Neural crest cell (in vitro differentiated cells): ENCODE measurements at regions not wholly inside any gene's neighbourhood (a gene's known extent, or its start where the extent isn't known, plus 50 kb on each side); places are given as distances from the start of the nearest gene placed in this dataset.

Source experiments
- DNase-seq: peaks from one replicate; pipeline ENCODE4 v3.0.0; 2021; ENCODE audit warnings: low read depth, mixed read lengths, low spot score
- H3K27ac Mint-ChIP-seq: one replicate; pipeline ENCODE4 v1.8.0; 2021; ENCODE audit warnings: mild to moderate bottlenecking, mixed read lengths; ENCODE audit not compliant: unreplicated experiment
- H3K27me3 Mint-ChIP-seq: 2 replicates; pipeline ENCODE4 v1.8.0; 2021; ENCODE audit warnings: low read depth, mild to moderate bottlenecking, mixed read lengths
- H3K36me3 Mint-ChIP-seq: 2 replicates; pipeline ENCODE4 v1.8.0; 2021; ENCODE audit warnings: low read depth, mild to moderate bottlenecking, mixed read lengths
- H3K4me1 Mint-ChIP-seq: 2 replicates; pipeline ENCODE4 v1.8.0; 2021; ENCODE audit warnings: mixed read lengths
- H3K4me3 Mint-ChIP-seq: one replicate; pipeline ENCODE4 v1.8.0; 2021; ENCODE audit warnings: mild to moderate bottlenecking, mixed read lengths
- H3K9me3 Mint-ChIP-seq: 2 replicates; pipeline ENCODE4 v1.8.0; 2021; ENCODE audit warnings: mixed read lengths
- TF ChIP-seq, protein P1 (sequence below): fragments of 200-600 bp; sonication (generic); conservative IDR thresholded peaks from 2 replicates; pipeline ENCODE4 v1.5.0; 2021; ENCODE audit warnings: antibody characterized with exemption, mild to moderate bottlenecking

DNA sequence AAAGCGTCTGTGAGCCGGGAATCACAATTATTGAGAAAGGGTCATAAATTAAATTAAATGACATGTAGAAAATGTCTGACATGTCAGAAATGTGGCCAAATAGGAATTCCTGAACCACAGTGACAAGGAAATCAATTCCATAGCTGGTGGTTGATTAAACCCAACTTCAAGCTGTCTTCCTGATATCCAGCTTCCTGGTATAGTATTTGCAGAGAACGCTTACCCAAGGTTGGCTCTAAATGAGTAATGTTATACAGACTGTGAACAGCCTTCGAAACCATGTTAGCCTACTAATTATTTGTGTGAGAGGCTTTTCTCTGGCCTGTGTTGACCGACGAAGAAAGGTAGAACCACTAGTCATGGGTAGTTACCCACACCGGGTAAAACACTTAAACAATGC is 347.2 kb downstream of the RFC3 start:
- Mint-ChIP-seq H3K4me1 (peaks cover 15% of the 10 kb centered on the region), H3K27me3 (no peaks in the 10 kb centered on the region), H3K9me3 (no peaks in the 10 kb centered on the region), H3K4me3 (no peak overlapping the region), H3K36me3 (no peaks in the 10 kb centered on the region), H3K27ac (no peak overlapping the region)
- no peak for DNase-seq
- TF ChIP-seq, protein P1, sequence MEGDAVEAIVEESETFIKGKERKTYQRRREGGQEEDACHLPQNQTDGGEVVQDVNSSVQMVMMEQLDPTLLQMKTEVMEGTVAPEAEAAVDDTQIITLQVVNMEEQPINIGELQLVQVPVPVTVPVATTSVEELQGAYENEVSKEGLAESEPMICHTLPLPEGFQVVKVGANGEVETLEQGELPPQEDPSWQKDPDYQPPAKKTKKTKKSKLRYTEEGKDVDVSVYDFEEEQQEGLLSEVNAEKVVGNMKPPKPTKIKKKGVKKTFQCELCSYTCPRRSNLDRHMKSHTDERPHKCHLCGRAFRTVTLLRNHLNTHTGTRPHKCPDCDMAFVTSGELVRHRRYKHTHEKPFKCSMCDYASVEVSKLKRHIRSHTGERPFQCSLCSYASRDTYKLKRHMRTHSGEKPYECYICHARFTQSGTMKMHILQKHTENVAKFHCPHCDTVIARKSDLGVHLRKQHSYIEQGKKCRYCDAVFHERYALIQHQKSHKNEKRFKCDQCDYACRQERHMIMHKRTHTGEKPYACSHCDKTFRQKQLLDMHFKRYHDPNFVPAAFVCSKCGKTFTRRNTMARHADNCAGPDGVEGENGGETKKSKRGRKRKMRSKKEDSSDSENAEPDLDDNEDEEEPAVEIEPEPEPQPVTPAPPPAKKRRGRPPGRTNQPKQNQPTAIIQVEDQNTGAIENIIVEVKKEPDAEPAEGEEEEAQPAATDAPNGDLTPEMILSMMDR: no peak

DNA sequence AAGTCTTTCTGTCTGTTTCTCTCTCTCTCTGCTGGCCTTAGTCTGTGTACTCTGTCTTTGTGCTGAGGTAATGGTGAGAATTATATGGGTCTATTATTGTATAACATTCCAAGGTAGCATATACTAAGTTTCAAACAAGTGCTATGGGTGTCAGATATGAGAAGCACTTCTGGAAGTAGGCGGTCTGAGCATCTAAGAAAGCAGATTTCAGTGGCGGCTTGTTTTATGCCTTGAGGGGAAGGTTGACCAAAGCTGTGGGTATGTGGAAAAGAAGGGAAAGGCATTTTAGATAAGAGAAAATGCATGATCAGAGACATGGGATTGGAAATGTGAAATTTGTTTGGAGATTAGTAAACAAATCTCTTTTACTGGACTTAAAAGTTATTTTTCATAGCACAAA is 348.5 kb downstream of the RFC3 start:
- DNase-seq: no peak
- no peak overlapping the region for H3K4me3 Mint-ChIP-seq
- no peaks in the 10 kb centered on the region for H3K36me3 Mint-ChIP-seq
- TF ChIP-seq, protein P1: no peak
- no peaks in the 10 kb centered on the region for H3K27me3 Mint-ChIP-seq
- H3K9me3 Mint-ChIP-seq: no peaks in the 10 kb centered on the region
- no peak overlapping the region for H3K27ac Mint-ChIP-seq
- peaks cover 15% of the 10 kb centered on the region for H3K4me1 Mint-ChIP-seq

DNA sequence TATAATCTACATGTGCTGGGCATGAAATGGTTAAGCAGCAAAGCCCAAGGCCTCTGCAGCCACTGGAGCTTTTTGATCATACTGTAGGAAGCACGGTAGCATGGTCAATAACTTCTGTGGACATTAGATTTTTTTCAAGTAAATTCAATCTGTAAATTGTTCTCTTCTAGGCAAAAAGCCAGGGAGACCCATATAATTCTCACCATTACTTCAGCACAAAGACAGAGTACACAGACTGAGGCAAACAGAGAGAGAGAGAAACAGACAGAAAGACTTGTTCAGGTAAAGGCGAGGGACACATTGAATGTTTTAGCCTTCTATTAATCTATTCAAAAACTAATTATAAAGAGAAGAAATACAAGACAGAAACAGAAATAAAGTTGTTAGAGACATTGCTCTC is 349.4 kb downstream of the RFC3 start:
- no peaks in the 10 kb centered on the region for H3K27me3 Mint-ChIP-seq
- H3K9me3 Mint-ChIP-seq: no peaks in the 10 kb centered on the region
- no peak overlapping the region for H3K27ac Mint-ChIP-seq
- DNase-seq: no peak
- H3K4me3 Mint-ChIP-seq: no peak overlapping the region
- no peaks in the 10 kb centered on the region for H3K36me3 Mint-ChIP-seq
- peaks cover 10% of the 10 kb centered on the region for H3K4me1 Mint-ChIP-seq
- TF ChIP-seq, protein P1: no peak

DNA sequence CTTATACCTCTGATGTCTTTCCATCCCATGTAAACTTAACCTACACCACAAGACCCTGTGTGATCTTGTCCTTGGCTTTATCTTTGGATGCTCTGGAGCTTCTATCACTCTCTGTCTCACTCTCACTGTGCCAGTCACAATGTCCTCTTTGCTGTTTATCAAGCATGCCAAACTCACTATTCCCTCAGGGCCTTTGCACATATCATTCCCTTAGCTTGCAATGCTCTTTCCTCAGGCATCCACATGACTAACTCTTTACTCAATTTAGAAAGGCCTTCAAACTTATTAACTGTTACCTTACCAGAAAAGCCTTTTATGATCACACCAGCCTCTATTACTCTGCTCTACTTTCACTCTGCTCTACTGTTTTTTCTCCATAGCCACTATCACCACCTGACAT is 354.1 kb downstream of the RFC3 start:
- no peak overlapping the region for H3K4me3 Mint-ChIP-seq
- DNase-seq: no peak
- TF ChIP-seq, protein P1: no peak
- H3K9me3 Mint-ChIP-seq: no peaks in the 10 kb centered on the region
- no peaks in the 10 kb centered on the region for H3K36me3 Mint-ChIP-seq
- no peak overlapping the region for H3K27ac Mint-ChIP-seq
- no peaks in the 10 kb centered on the region for H3K27me3 Mint-ChIP-seq
- peaks cover 8% of the 10 kb centered on the region for H3K4me1 Mint-ChIP-seq

DNA sequence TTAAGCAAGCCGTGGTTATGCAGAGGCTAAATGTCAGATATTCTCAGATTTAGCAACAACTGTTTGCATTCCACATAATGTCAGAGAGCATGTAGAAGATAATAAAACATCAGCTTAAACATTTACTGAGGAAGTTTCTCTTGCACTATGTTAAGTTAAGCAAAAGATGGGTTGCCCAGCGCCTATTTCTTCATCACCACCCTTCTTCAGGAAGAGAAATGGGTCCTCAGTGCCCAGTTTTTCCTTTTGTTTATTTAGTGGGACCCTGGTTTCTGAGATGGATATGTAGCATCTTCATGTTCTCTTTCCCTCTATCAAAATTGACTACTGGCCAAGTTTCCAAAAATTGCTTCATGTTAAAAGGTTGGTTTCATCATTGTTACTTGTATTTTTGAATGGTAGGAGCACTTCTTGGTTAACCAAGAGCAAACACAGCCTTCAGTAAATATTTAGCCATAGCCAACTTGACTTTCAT is 356.8 kb downstream of the RFC3 start:
- Mint-ChIP-seq H3K9me3 (no peaks in the 10 kb centered on the region), H3K36me3 (no peaks in the 10 kb centered on the region), H3K4me3 (no peak overlapping the region), H3K27me3 (no peaks in the 10 kb centered on the region), H3K27ac (no peak overlapping the region), H3K4me1 (peaks cover 9% of the 10 kb centered on the region)
- TF ChIP-seq, protein P1: no peak
- DNase-seq: no peak

DNA sequence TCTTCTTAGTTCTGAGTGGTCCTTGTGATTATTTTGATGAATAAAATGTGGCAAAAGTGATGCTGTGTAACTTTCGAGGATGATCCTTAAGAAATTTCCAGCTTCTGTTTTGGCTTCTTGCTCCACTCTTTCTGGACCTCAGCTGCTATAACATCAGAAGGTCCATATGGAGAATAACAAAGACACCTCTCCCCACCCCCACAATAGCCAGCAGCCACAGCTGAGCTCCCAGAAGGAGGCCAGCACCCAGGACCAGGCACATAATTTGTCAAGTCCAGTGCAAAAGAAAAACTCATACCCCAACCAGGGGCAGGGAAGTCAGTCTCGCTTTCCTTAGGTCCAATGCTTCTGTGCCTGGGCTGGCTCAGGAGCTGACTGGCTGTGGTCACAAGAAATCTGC is 357.6 kb downstream of the RFC3 start:
- Mint-ChIP-seq H3K27ac (no peak overlapping the region), H3K4me1 (peaks cover 9% of the 10 kb centered on the region), H3K27me3 (no peaks in the 10 kb centered on the region), H3K36me3 (no peaks in the 10 kb centered on the region), H3K4me3 (no peak overlapping the region), H3K9me3 (no peaks in the 10 kb centered on the region)
- no peak for DNase-seq
- TF ChIP-seq, protein P1: no peak
